Suprapubic skin (tissue), 4 donors: ENCODE measurements at regions not wholly inside any gene's neighbourhood (a gene's known extent, or its start where the extent isn't known, plus 50 kb on each side); places are given as distances from the start of the nearest gene placed in this dataset.

ENCODE experiments used
- DNase-seq, 2 donors: peaks; one replicate each; pipeline ENCODE4 v3.0.0-alpha.2; 2019; ENCODE audit warnings: low spot score in 2 of 2
- H3K27ac ChIP-seq: fragments of 200-600 bp; sonication (generic); one replicate; pipeline ENCODE4 v1.5.1; 2019
- H3K27me3 ChIP-seq: fragments of 200-600 bp; sonication (generic); one replicate; pipeline ENCODE4 v1.5.1; 2019
- H3K36me3 ChIP-seq: fragments of 200-600 bp; sonication (generic); one replicate; pipeline ENCODE4 v1.5.1; 2019
- H3K4me1 ChIP-seq: fragments of 200-600 bp; sonication (generic); one replicate; pipeline ENCODE4 v1.5.1; 2019
- H3K4me3 ChIP-seq: fragments of 200-600 bp; sonication (generic); one replicate; pipeline ENCODE4 v1.5.1; 2019; ENCODE audit warnings: mild to moderate bottlenecking
- H3K9me3 ChIP-seq: fragments of 200-600 bp; sonication (generic); one replicate; pipeline ENCODE4 v1.5.1; 2019
- CTCF ChIP-seq, 2 donors: fragments of 200-600 bp in 1 of 2; fragments of 450-650 bp in 1 of 2; sonication (generic) in 1 of 2; IDR thresholded peaks; one replicate each; pipeline ENCODE4 v1.5.1; 2016 to 2019; ENCODE audit warnings: antibody characterized with exemption in 2 of 2, mild to moderate bottlenecking in 1 of 2, moderate library complexity in 1 of 2
- EP300 ChIP-seq: sonication (generic); formaldehyde crosslinking; IDR thresholded peaks from one replicate; pipeline ENCODE4 v1.6.1; 2017; ENCODE audit warnings: antibody characterized with exemption
- POLR2A ChIP-seq, 2 donors: fragments of 450-650 bp; IDR thresholded peaks; one replicate each; pipeline ENCODE4 v1.6.1; 2017; ENCODE audit warnings: antibody characterized with exemption in 2 of 2, mild to moderate bottlenecking in 2 of 2, moderate library complexity in 2 of 2
- POLR2AphosphoS5 ChIP-seq, 3 donors: sonication (generic); formaldehyde crosslinking; IDR thresholded peaks; one replicate each; pipeline ENCODE4 v1.6.1; 2017; ENCODE audit warnings: antibody characterized with exemption in 3 of 3
- WGBS: methylation state at CpG from one replicate; pipeline ENCODE4 v1.1.5; 2018; 5-methylcytosine and 5-hydroxymethylcytosine counted together

DNA sequence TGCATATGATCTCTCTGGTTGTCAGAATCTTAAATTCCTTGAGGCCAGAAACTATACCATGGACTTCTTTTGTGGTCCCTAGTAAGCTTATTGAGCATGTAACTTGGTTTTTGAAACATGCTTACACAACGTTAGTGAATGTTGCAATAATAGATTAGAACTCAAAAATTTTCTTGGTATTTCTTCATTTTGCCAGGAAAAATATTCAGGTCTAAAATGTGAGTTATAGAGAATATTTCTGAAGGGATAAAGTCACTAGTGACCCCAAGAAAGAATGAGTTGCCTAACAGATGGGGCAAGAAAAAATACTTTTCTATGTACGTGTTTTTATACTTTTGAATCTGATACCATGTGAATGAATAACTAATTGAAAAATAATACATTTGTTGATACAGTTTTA, 195.4 kb downstream of the TFAP2A start:
- Histone ChIP-seq H3K4me3 (no peak overlapping the region), H3K36me3 (no peaks in the 10 kb centered on the region), H3K27me3 (no peaks in the 10 kb centered on the region), H3K27ac (no peak overlapping the region), H3K9me3 (no peaks in the 10 kb centered on the region), H3K4me1 (no peaks in the 10 kb centered on the region)
- no peak for DNase-seq
- TF ChIP-seq POLR2A (IDR thresholded peaks at IDR 0.05) (no peak), CTCF (IDR thresholded peaks at IDR 0.05) (no peak), POLR2AphosphoS5 (IDR thresholded peaks at IDR 0.05) (no peak), EP300 (no peak)
- WGBS: 73% methylated on average over 2 of the region's 2 CpGs

- 44% methylated on average over 5 of the region's 5 CpGs for WGBS
- no peaks in the 10 kb centered on the region for H3K9me3 ChIP-seq
- no peak overlapping the region for H3K27ac ChIP-seq
Measured at GRCh38 chr6:10217111-10217510, 197.8 kb downstream of the TFAP2A start.

DNA sequence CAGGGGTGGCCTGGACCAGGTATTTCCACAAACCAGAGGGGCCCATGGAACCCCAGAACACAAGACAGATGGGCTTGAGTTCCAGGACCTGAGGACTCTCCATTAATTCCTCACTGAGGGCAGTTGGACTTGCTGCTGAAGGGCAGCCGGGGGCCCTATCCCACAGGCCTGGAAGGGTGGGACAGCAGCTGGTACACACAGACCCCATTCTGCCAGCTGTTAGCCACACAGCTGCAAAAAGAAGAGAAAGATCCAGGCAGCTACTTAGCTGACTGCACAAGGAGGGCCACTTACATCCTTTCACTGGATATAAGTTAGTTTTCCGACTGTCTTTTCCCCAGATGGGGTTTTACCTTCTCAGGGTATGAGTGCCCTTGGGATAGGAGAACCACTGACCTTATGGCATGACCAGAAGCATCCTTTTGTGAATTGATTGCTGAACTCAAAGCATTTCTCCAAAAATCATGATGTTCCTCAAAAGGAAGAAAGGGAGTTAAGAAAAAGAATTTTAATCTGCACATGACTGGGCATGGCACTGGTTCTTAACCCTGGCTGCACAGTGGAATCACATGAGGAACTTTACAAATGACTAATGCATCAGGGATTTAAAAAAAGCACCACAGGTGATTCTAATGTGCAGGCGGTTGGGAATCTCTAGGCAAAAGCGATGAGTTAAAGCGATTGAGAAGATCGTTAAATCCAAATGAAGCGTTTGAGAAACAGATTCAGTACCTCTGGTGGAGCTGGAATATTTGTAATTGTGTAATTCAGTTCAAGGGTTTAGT, 199.4 kb downstream of the TFAP2A start:
- Histone ChIP-seq H3K36me3 (no peaks in the 10 kb centered on the region), H3K4me3 (no peak overlapping the region), H3K27me3 (no peaks in the 10 kb centered on the region), H3K9me3 (no peaks in the 10 kb centered on the region), H3K27ac (no peak overlapping the region), H3K4me1 (no peaks in the 10 kb centered on the region)
- WGBS: 93% methylated on average over 7 of the region's 7 CpGs
- TF ChIP-seq POLR2A (IDR thresholded peaks at IDR 0.05): no peak
- TF ChIP-seq POLR2AphosphoS5 (IDR thresholded peaks at IDR 0.05): no peak
- no peak for TF ChIP-seq EP300
- no peak for TF ChIP-seq CTCF (IDR thresholded peaks at IDR 0.05)
- DNase-seq: no peak

More at GRCh38 chr6:10217111-10217510, 197.8 kb downstream of the TFAP2A start:
- H3K4me3 ChIP-seq: no peak overlapping the region
- no peak for TF ChIP-seq CTCF (IDR thresholded peaks at IDR 0.05)
- TF ChIP-seq EP300: no peak
- no peak for TF ChIP-seq POLR2AphosphoS5 (IDR thresholded peaks at IDR 0.05)
- TF ChIP-seq POLR2A (IDR thresholded peaks at IDR 0.05): no peak
- no peaks in the 10 kb centered on the region for H3K4me1 ChIP-seq
- H3K36me3 ChIP-seq: no peaks in the 10 kb centered on the region
- no peak for DNase-seq
- H3K27me3 ChIP-seq: no peaks in the 10 kb centered on the region

- Histone ChIP-seq H3K36me3 (no peaks in the 10 kb centered on the region), H3K4me1 (no peaks in the 10 kb centered on the region), H3K9me3 (no peaks in the 10 kb centered on the region), H3K4me3 (no peak overlapping the region), H3K27me3 (no peaks in the 10 kb centered on the region), H3K27ac (no peak overlapping the region)
- TF ChIP-seq POLR2A (IDR thresholded peaks at IDR 0.05) (no peak), CTCF (IDR thresholded peaks at IDR 0.05) (no peak), POLR2AphosphoS5 (IDR thresholded peaks at IDR 0.05) (no peak), EP300 (no peak)
- whole genome bisulfite sequencing: 44% methylated on average over 2 of the region's 2 CpGs
- DNase-seq: no peak
Measured at GRCh38 chr6:10210052-10210451, 204.8 kb downstream of the TFAP2A start.

GRCh38 chr6:10205892-10206291, 209.0 kb downstream of the TFAP2A start:
- no peaks in the 10 kb centered on the region for H3K9me3 ChIP-seq
- no peaks in the 10 kb centered on the region for H3K36me3 ChIP-seq
- H3K27ac ChIP-seq: no peak overlapping the region
- DNase-seq: no peak
- no peak overlapping the region for H3K4me3 ChIP-seq
- peaks cover 4% of the 10 kb centered on the region for H3K4me1 ChIP-seq
- TF ChIP-seq EP300: no peak
- no peak for TF ChIP-seq POLR2AphosphoS5 (IDR thresholded peaks at IDR 0.05)
- no peak for TF ChIP-seq POLR2A (IDR thresholded peaks at IDR 0.05)
- no peak for TF ChIP-seq CTCF (IDR thresholded peaks at IDR 0.05)
- H3K27me3 ChIP-seq: no peaks in the 10 kb centered on the region
- 84% methylated on average over 4 of the region's 4 CpGs for WGBS
